HFFc6 (cell line): ENCODE measurements at regions not wholly inside any gene's neighbourhood (a gene's known extent, or its start where the extent isn't known, plus 50 kb on each side); places are given as distances from the start of the nearest gene placed in this dataset.
"Not testable (repeated sequence)": the region's sequence is repeated elsewhere in the genome, so short reads cannot be mapped to it uniquely, and the experiment has no call there.

ENCODE experiments used
- DNase-seq: peaks from one replicate; pipeline ENCODE4 v3.0.0-alpha.2; 2018
- H3K27ac Mint-ChIP-seq: 2 replicates; pipeline ENCODE4 v1.8.0; 2020; ENCODE audit warnings: mild to moderate bottlenecking, mixed read lengths
- H3K27me3 Mint-ChIP-seq: 2 replicates; pipeline ENCODE4 v1.8.0; 2021; ENCODE audit warnings: mild to moderate bottlenecking, moderate library complexity, mixed read lengths; ENCODE audit not compliant: insufficient read depth
- H3K36me3 Mint-ChIP-seq: 2 replicates; pipeline ENCODE4 v1.8.0; 2021; ENCODE audit warnings: low read depth, mixed read lengths
- H3K4me1 Mint-ChIP-seq: 2 replicates; pipeline ENCODE4 v1.8.0; 2020; ENCODE audit warnings: low read depth, mixed read lengths
- H3K4me3 Mint-ChIP-seq: 2 replicates; pipeline ENCODE4 v1.8.0; 2020; ENCODE audit warnings: mild to moderate bottlenecking, moderate library complexity, mixed read lengths
- H3K9me3 Mint-ChIP-seq: 2 replicates; pipeline ENCODE4 v1.8.0; 2020; ENCODE audit warnings: mild to moderate bottlenecking, mixed read lengths
- TF ChIP-seq, protein P1 (sequence below): fragments of 200-600 bp; sonication (generic); IDR thresholded peaks from 2 replicates; pipeline ENCODE4 v1.5.0; 2021; ENCODE audit warnings: antibody characterized with exemption, mild to moderate bottlenecking

DNA sequence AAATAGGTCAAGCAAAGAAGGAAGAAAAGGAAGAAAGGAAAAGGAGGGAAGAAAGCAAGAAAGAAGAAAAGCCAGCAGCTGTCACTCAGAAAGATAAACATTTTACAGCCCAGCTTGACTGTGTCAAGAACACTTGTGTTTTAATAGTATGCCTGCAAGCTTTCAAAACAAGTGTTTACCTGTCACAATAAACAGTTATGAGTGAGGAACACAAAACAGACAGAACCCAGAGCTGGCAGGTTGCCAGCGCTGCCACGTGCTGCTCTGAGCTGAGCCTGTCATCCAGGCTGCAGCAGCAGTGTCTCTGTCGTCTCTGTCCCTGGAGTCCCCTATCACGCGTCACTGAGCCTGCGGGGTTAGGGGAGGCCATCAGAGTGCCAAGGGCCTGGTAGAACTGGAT is 827.6 kb upstream of the AUTS2 start:
- no peaks in the 10 kb centered on the region for H3K27me3 Mint-ChIP-seq
- H3K27ac Mint-ChIP-seq: no peak overlapping the region
- DNase-seq: no peak
- H3K36me3 Mint-ChIP-seq: no peaks in the 10 kb centered on the region
- no peaks in the 10 kb centered on the region; the same call in 1 of the 2 replicates for H3K4me1 Mint-ChIP-seq
- TF ChIP-seq, protein P1, sequence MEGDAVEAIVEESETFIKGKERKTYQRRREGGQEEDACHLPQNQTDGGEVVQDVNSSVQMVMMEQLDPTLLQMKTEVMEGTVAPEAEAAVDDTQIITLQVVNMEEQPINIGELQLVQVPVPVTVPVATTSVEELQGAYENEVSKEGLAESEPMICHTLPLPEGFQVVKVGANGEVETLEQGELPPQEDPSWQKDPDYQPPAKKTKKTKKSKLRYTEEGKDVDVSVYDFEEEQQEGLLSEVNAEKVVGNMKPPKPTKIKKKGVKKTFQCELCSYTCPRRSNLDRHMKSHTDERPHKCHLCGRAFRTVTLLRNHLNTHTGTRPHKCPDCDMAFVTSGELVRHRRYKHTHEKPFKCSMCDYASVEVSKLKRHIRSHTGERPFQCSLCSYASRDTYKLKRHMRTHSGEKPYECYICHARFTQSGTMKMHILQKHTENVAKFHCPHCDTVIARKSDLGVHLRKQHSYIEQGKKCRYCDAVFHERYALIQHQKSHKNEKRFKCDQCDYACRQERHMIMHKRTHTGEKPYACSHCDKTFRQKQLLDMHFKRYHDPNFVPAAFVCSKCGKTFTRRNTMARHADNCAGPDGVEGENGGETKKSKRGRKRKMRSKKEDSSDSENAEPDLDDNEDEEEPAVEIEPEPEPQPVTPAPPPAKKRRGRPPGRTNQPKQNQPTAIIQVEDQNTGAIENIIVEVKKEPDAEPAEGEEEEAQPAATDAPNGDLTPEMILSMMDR: no peak
- H3K4me3 Mint-ChIP-seq: no peak overlapping the region
- peaks cover 12% of the 10 kb centered on the region for H3K9me3 Mint-ChIP-seq

DNA sequence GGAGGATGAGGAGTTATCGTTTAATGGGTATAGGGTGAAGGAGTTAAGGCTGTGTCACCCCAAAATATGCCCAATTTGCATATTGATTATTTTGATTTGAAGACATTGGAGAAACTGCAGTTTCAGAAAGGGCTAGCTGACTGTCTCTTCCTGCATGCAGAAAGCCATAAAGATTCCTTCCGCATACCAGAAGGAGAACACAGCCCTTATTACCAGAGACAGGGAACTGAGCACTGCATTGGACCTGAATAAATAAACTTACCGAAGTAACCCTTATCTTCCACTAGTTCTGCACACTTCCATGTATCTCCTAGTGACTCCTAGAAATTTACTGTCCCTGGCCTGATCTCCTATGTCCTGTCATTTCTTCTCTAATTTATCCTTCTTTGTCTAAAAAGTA is 821.9 kb upstream of the AUTS2 start:
- TF ChIP-seq, protein P1: no peak
- no peak overlapping the region for H3K27ac Mint-ChIP-seq
- peaks cover 15% of the 10 kb centered on the region; the same call in 1 of the 2 replicates for H3K9me3 Mint-ChIP-seq
- H3K4me3 Mint-ChIP-seq: no peak overlapping the region
- DNase-seq: no peak
- no peaks in the 10 kb centered on the region for H3K4me1 Mint-ChIP-seq
- no peaks in the 10 kb centered on the region for H3K36me3 Mint-ChIP-seq
- no peaks in the 10 kb centered on the region; the same call in 1 of the 2 replicates for H3K27me3 Mint-ChIP-seq

DNA sequence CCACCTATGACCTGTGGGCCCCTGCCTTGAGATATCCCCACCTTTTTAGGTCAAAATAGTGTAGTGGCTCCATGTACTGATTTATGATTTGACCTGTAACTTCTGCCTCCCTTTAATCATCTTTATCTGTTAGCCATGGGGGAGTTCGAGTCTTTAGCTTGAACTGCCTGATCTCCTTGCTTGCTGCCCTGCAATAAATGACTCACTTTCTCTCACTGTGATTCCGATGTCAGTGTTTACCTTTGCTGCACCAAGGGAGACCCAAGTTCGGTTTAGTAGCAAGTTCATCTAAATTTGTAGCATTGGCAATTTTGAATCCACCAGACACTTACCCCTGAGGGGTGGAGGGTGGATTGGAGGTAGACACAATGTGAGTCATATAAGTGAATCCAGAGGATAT is 814.6 kb upstream of the AUTS2 start:
- Mint-ChIP-seq H3K36me3 (no peaks in the 10 kb centered on the region), H3K27ac (no peak overlapping the region), H3K9me3 (peaks cover 33% of the 10 kb centered on the region; the same call in 1 of the 2 replicates), H3K4me1 (no peaks in the 10 kb centered on the region), H3K27me3 (0 out of 2 replicates have a peak, but pooled peaks cover 2% of the 10 kb centered on the region), H3K4me3 (no peak overlapping the region)
- TF ChIP-seq, protein P1: no peak
- DNase-seq: no peak

DNA sequence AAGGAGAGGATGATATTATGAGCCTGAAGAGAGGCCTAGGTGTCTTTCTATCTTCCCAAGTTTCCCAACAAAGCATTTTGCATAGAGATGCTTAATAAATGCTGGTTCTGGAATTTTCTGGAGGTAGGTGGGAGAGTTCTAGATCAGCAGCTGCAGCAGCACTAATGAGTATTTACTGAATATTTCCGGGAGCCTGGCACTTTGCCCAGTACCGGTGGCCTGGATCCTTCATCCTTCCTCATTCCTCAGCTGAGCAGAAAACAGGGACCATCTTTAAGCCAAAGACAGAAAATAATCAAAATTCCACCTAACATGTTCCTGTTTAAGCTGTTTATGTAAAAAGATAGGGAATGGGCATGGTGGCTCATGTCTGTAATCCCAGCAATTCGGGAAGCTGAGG is 813.2 kb upstream of the AUTS2 start:
- Mint-ChIP-seq H3K27ac (no peak overlapping the region), H3K4me1 (no peaks in the 10 kb centered on the region), H3K36me3 (no peaks in the 10 kb centered on the region), H3K4me3 (no peak overlapping the region), H3K9me3 (peaks cover 26% of the 10 kb centered on the region; the same call in 1 of the 2 replicates), H3K27me3 (0 out of 2 replicates have a peak, but pooled peaks cover 2% of the 10 kb centered on the region)
- DNase-seq: no peak
- TF ChIP-seq, protein P1: no peak

DNA sequence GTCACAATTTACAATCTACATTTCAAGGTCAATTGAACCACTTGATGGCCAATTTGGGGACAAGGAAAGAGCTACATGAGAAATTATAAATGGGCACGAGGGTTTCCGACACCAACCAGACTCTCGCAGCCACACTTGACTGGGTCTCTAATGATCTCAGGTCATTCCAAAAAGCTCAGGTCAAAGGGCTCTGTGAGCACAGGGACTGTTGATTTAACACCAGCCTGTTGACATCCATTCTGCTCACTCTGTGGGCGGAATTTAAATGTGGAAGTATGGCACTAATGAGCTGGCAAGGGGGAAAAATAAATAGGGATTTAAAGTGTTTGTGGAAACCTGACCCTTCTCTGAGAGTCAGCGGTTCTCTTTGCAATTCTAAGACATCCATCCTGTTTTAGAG is 810.7 kb upstream of the AUTS2 start:
- 0 out of 2 replicates have a peak, but pooled peaks cover 2% of the 10 kb centered on the region for H3K27me3 Mint-ChIP-seq
- no peak overlapping the region for H3K4me3 Mint-ChIP-seq
- DNase-seq: no peak
- no peaks in the 10 kb centered on the region for H3K4me1 Mint-ChIP-seq
- TF ChIP-seq, protein P1: no peak
- H3K27ac Mint-ChIP-seq: no peak overlapping the region
- H3K36me3 Mint-ChIP-seq: no peaks in the 10 kb centered on the region
- peaks cover 20% of the 10 kb centered on the region for H3K9me3 Mint-ChIP-seq

DNA sequence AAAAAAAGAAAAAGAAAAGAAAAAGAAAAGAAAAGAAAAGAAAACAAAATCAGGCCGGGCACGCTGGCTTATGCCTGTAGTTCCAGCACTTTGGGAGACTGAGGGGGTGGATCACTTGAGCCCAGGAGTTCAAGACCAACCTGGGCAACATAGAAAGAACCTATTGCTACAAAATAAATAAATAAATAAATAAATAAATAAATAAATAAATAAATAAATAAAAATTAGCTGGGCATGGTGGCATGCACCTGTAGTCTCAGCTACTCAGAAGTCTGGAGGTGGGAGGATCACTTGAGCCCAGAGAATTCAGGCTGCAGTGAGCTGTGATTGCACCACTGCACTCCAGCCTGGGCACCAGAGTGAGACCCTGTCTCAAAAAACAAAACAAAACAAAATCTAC is 809.7 kb upstream of the AUTS2 start:
- H3K36me3 Mint-ChIP-seq, H3K27me3 Mint-ChIP-seq, DNase-seq, H3K4me1 Mint-ChIP-seq, H3K4me3 Mint-ChIP-seq, H3K27ac Mint-ChIP-seq: not testable (repeated sequence)
- H3K9me3 Mint-ChIP-seq: peaks cover 20% of the 10 kb centered on the region
